Stimulated activated CD8-positive, alpha-beta memory T cell treated with anti-CD3 and anti-CD28 coated beads, Interleukin-4, amount 100 ng/mL, for 24 hours (primary cell): ENCODE measurements at regions not wholly inside any gene's neighbourhood (a gene's known extent, or its start where the extent isn't known, plus 50 kb on each side); places are given as distances from the start of the nearest gene placed in this dataset.
"Not testable (repeated sequence)": the region's sequence is repeated elsewhere in the genome, so short reads cannot be mapped to it uniquely, and the experiment has no call there.

Experiments used
- DNase-seq: peaks from one replicate; pipeline ENCODE4 v3.0.0-alpha.2; 2020; ENCODE audit warnings: low read depth

DNA sequence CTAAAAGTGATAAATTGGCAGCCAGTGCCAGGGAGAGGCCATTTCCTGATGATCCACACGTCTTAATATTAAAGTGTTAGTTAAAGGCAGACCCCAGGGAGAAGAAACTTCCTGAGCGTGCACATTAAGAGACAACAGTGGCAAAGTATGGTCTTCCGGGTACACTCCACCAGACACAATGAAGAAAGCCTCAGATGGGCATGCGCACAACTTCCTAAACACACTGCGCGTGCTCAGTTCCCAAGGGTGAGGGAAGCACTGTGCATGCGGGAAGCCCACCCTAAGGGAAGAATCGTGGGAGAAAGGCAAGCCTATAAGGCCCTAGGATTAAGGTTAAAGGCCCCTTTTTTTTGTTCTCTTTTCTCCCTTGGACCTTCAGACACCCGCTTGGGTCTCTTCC lies 140.7 kb upstream of the CDKN3 start:
- no peak for DNase-seq

DNA sequence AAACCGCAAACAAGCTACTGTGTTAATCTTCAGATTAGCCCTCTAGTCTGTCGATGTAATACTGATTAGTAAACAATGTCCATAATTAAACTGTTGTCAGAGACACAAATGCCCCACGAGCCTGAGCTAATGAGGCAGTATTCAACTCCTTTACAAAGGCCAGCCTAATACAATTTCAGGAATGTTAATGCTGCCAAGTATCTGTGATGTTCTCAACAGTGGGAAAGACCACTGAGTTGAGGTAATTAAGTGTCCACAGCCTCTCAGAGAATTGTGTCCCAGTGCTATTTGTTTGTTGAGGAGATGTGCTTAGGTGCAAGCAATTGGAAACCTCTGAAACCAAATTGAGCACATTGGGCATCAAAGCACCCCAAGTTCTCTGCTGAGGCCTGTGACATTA lies 139.4 kb upstream of the CDKN3 start:
- no peak for DNase-seq

DNA sequence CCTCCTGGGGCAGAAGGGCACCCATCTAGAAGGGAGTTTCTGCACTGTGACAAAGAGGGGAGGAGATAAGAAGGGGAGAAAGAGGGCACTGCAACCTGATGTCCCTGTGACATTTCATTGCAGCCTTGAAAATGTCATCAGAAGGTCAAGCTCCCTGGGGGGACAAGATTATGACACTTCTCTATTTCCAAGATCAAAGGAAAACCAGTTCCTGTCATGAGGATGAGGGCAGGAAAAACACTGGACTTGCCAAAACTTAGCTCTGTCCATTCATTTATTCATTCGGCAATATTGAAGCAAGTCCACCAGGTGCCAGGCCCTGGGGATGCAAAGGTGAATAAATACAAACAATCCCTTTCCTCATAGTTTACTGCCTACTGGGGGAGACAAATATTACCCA lies 138.4 kb upstream of the CDKN3 start:
- DNase-seq, result no peak

DNA sequence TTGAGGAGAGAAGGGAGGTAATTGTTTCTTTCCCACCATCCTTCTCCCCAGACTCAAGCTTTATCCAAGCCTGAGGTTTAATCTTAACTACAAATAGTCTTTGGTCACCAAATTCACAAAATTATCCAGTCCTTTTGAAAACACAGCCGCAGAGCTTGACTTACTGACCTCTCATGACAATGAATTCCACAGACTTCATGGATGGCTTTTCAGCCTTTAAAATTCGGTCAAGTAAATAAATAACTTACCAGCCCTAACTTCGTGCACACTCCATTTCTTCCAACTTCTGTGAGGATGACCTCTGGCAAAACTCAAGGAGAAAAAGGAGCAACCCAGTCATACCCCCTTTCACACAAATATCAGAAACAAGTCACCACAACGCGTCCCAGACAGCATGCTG lies 137.0 kb upstream of the CDKN3 start:
- no peak for DNase-seq

DNA sequence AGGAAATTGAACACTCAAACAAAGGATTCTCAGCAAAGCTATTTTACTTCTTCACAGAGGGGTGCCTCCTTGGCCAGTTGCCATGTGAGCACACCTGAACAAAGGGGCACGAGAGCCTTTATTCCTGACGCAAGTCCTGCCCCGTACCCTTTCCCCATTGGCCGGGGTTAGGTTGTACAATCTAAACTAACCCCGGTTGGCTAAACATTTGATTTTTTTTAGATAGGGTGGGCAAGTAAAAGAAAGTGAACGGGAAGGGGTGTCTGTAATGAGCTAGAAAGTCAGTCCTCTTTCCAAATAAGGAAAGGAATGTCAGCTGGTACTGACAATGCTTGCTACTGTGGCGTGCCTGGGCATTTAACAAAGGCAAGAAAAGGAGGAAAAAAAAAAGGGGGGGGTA lies 135.5 kb upstream of the CDKN3 start:
- no peak for DNase-seq

DNA sequence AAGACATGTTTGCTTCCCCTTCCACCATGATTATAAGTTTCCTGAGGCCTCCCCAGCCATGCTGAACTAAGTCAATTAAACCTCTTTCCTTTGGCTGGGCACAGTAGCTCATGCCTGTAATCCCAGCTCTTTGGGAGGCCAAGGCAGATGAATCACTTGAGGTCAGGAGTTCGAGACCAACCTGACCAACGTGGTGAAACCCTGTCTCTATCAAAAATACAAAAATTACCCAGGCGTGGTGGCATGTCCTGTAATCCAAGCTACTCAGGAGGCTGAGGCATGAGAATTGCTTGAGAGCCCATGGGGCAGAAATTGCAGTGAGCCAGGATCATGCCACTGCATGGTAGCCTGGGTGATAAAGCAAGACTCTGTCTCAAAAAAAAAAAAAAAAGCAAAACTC lies 130.2 kb upstream of the CDKN3 start:
- not testable (repeated sequence) for DNase-seq

DNA sequence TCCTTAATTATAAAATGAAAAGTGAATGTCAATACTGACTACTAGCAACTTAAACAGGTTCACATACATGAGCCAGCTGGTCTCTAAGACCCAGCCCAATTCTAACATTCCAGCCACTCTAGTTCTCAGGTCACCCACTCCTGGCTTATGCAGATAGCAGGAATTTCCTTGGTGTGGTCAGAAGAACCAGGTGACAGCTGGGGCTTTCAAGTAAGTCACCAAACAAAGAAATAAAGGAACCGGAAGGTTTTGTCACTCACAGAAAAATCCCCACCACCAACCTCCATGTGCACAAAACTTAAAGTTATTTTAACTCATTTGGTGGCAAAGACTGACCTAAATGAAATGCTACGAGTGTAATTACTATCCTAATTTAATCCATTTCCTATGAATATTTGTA lies 129.6 kb upstream of the CDKN3 start:
- no peak for DNase-seq

DNA sequence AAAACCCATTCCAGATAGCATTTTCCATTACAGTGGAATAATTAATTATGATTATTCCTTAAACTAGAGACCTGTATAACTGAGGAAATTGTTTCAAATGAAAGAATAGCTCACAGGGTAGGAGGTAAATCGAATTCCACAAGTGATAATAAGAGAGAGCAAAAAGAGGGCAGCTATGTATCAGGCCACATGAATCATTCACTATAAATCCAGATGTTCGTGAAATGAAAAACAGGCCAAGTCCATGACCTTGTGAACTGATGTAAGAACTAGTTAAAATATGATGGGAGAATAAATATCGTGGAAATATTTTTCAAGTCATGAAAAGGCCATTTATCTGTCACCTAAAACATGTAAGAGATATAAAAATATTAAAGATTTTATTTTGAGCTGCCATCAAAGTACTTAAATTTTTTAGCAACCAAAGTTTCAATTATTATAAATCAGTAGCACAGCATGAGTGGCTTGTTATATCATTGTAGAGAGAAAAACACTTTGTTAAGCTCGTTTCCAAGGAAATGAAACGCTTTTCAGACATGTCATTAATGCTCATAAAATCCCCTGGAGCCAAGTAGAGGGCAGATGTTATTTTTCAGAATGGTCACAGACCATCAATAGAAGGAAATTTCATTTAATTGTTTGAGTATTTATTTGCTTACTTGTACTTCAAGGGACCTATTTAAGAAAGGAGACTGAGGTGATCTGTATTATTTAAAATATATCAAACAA lies 120.6 kb upstream of the CDKN3 start:
- DNase-seq, result no peak

DNA sequence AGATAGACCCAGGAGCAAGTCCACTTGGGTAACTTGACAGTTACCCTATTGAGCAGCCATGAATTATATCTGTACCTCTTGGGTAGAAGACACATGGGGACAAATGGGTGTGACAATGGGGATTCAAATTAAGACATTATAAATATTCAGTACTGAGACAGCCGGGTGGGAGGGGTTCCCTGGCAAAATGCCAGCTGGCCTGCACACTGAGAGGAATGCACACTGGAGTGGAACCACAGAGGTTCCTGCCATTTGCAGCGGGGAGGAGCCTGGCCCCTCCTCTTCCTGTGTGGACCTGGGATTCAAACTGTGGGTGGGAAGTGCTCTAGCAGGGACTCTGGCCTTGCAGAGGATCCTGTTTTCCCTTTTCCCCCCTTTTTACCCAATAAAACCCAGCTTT lies 118.7 kb upstream of the CDKN3 start:
- DNase-seq, result no peak

DNA sequence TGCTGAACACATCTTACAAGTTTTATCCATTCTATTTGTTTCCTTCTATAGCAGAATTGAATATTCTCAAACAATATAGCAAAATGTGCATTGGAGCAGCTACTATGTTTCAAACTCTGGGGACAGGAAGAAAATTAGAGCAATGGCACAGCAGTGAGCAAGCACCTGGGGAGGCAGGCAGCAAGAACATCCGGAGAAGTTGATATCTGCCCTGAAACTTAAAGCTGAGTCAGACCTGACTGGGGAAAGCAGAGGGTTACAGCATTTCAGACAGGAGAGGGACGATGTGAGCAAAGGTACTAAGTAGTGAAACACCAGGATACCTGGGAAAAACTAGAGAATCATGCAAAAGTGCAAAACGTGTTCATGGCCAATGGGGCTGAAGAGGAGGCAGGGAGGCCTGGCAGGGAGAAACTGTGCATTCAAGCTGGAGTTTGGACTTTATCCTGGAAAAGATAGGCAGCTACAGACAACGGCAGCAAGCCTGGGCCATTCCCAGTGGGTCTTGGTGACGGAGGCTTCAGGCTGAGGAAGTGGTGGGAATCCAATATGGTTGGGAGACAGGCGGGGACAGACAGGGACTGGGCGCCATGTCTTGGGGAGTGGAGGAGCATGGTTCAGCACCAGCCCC lies 118.0 kb upstream of the CDKN3 start:
- DNase-seq, result no peak

DNA sequence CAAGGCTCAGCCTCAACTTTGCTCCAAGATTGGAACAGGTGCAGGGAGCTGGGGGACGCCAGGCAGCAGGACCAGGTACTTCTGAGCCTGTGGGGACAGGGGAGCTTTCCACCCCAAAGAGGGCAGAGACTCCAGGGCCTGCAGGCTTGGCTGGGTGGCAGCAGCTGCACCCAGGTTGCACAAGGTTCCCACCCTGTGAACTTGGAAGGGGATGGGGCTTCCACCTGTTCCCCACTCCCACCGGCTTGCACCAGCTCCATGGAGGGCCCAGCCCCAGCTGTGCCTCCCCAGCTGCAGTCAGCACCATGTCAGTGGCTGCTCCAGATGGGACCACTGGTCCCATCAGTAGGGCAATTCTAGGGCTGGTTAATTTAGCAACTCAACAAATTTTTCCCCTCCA lies 114.0 kb upstream of the CDKN3 start:
- no peak for DNase-seq

DNA sequence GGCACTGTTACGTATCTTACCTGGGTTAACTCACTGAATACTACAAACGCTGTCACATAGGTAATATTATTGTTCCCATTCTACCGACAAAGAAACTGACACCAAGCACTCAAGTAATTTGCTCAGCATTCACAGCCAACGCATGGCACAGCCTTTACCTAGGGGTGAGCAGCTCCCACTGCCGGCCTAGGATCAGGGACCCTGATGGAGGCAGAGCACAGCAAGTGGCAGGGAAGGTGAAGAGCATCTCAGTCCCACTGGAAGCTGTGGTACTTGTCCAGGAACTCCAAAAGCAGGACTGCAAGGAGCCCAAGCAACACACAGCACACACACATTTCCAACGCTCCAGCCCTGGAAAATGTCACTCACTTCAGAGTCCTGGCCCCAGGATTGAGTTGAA lies 111.8 kb upstream of the CDKN3 start:
- DNase-seq, result no peak

DNA sequence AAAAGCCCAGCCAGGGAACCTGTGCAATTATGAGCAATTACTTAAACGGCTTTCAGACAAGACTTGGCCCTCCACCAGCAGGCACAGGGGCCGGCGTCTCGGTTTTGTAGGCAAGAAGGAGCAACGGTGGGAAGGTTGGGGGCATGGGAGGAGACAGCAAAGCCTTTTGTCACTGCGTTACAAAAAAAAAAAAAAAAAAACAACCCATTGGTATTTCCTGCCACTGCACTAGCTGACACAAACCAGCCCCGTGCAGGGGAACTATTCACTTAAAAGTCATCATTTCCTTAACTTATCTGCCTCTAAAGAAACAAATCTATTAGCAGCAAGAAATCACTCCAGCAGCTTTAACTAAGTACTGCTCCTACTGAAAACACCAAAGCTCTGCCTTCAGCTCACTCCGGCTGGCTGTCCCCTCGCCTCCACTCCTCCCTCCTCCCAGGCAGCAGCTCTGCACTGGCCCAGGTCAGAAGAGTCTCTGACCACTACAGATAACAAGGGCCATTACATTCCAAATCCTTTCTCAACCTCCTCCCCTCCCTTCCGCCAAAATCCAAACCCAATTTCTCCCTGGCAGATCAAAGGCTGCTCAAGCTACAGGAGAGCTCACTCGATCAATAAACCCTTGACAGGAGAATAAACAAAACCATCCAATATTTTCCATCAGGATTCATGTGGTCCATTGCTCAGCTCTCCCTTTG lies 105.2 kb upstream of the CDKN3 start:
- no peak for DNase-seq

DNA sequence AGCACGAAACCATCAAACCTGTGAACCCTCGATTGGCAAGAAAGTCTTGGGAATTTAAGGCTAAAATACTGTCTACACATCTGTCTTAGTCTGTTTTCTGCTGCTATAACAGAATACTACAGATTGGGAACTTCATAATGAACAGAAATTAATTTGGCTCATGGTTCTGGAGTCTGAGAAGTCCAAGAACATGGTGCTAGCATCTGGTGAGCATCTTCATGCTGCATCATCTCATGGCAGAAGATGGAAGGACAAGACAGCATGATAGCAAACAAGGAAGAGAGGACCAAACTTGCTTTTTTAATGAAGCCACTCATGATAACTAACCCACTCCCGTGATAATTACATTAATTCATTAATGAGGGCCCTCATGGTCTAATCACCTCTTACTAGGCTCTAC lies 102.0 kb upstream of the CDKN3 start:
- no peak for DNase-seq

DNA sequence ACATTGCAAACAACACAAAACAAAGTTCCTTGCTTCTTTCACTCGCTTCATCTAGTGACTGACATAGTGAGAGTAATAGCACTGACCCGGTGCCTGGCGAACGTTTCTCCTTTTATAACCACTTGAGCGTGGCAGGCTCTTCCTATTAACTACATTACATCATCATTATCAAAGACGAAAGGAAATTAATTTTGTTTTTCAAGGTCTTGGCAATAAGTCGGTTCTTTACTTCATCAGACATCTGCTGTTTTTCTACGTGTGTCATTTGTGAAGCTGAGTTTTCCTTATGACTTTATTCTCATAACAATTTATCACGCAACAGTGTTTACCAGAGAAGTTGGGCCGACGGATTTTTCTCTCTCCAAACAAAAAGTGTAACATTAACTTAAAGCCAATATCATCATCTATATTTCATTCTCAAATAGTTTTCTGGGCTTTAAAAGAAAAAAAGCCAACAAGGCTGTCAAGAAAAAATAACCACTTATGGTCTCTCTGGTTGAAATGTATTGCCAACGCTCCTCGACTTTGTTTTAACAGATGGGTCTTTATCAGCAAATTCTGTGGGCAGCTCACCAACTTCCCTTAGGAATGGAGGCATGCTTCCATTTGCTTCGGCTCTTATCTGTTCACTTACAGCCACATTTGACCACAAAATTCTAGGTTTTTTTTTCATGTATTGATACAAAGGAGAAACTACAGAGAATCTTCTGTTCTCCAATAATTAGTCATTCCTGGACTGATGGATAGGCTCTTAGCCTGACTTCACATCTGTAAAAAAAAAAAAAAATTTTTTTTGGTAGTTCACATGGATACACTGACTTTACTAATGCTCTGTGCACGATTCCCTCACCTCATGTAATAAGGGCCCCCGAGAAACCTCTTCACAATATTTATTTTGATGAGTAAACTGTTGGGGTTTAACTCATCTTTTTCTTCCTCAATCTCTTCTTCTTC lies 97.1 kb upstream of the CDKN3 start:
- no peak for DNase-seq

DNA sequence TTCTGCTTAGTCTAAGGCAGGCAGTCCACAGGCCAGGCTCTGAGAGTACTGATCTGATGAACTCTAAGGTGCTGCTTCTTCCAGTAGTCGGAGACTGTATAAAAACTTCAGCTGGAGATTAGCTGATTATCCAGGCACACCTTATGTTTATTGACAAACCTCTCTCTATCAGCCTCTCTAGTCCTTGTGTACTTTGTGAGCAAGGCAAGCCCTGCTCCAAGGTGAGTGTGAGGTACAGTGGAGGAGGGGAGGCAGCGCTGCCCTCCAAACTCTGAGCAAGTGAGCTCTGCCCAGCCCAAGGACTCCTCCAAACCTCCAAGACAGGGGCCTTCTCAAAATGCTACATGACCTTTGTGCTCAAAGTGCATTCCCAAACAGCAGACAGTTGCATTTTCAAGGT lies 95.9 kb upstream of the CDKN3 start:
- no peak for DNase-seq

DNA sequence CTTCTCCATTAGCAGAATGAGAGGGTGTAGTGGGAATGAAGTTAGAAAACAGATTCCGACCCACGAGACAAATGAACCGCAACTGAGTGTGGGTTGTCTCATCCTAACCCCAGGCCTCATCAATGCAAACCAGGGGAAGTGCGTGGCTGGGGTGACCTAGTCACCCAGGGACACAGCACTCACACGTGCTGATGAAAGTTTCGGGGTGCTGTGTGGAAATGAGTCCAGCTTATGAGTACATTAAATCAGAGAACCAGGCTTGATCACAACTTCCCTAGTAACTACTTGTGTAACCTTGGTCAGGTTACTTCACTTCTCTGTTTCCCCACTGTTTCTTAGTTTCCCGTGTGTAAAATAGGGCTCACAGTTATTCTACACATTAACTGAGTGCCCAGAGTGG lies 95.4 kb upstream of the CDKN3 start:
- no peak for DNase-seq

DNA sequence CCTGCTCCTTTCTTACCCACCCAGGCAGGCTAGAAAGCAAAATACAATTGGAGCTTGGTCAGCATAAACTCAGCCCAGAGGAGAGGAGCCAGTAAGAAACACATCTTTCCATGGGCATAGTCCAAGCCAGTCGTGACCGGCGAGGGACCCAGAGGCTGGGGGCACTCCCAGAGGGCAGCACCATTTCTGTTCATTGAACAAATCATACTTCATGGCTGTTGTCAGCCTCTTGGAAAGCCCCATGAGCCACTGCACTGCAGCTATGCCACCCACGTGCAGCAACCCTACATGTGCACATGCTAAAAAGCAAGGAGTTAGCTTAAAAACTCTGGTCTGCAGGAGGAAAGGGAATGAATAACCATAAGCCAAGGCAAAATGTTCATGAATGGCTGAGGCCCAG lies 90.0 kb upstream of the CDKN3 start:
- no peak for DNase-seq

DNA sequence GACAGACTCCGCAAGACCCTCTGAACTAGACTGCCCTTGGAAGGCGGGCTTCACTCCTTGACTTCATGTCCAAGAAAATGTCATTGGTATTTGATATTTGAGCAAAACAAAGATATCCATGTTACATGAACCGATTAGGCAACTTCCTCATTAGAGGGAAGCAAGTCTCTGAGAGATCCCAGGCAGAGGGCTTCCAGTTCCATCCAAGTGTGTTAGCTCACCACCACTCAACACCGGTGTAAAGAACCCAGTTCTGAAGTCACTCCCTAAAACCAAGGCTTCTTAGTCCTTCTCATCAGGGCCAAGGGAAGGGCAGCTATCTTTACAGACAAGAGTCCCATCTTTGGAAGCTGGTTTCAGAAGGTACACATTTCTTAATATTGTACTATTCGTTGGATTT lies 87.2 kb upstream of the CDKN3 start:
- DNase-seq, result no peak

DNA sequence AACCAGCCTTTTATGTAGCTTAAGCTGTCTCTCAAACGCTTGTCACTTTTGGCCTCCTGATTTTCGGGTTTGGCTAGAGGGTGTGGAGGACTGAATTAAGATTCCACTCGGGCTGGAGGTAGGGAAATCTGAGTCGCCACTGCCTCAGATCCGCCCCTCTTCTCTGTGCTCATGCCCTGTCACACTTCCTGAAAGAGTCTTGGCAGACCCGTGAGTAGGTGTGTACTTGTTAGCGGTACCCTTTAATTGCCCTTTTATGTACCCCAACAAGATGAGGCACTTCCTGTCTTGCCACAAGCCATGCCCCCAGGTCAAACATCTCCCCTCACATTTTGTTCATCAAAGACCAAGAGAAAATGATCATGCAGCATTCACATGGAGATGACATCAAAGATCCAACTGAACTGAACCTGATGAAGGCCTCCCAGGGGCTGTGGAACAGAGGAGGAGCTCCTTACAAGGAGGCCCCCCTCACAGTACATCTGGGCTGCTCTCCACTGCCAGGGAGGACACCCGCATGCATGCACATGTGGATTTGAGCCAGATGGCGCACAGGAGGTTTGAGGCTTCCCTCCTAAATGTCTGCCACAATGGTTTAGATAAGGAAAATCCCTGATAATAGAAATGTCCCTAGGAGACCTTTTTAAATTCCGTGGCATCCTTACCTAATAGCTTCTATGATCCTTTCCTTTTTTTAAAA lies 86.5 kb upstream of the CDKN3 start:
- no peak for DNase-seq

DNA sequence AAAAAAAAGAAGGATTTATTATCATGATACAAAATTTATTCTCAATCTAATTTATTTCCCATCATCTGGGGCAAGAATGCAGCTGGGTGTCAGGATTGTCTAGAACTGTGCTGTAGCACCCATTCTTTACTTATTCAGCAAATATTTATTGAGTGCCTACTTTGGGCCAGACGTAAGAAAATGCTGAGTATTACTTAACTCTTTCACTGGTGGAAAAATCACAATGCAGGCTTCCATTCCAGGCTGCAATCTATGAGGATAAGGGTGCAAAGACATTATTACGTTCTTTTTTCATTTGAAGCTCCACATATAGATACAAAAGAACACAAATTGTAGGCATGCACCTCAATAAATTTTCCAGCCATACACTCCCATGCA lies 86.0 kb upstream of the CDKN3 start:
- no peak for DNase-seq
